NCI-H2107 treated with DMSO at 0.1 percent for 48 hours (cell line): ENCODE measurements at regions not wholly inside any gene's neighbourhood (a gene's known extent, or its start where the extent isn't known, plus 50 kb on each side); places are given as distances from the start of the nearest gene placed in this dataset.

Experiments used
- DNase-seq: peaks from one replicate; lab custom pipeline; 2025; ENCODE audit not compliant: unreplicated experiment; lab: John Stamatoyannopoulos, UW

GRCh38 chr16:54526916-54527315, 240.3 kb upstream of the IRX3 start:
- DNase-seq: no peak

- no peak for DNase-seq
These were observed 239.5 kb upstream of the IRX3 start for GRCh38 chr16:54526087-54526486.

- no peak for DNase-seq
These were observed 238.5 kb upstream of the IRX3 start for GRCh38 chr16:54525104-54525503.

GRCh38 chr16:54522584-54522983, 236.0 kb upstream of the IRX3 start:
- DNase-seq: no peak

GRCh38 chr16:54521327-54521726, 234.7 kb upstream of the IRX3 start:
- DNase-seq: no peak

GRCh38 chr16:54519161-54519695, 232.6 kb upstream of the IRX3 start:
- no peak for DNase-seq

GRCh38 chr16:54517181-54517580, 230.6 kb upstream of the IRX3 start:
- DNase-seq: no peak

- no peak for DNase-seq
These were observed 225.9 kb upstream of the IRX3 start for GRCh38 chr16:54512467-54512995.

GRCh38 chr16:54511222-54511731, 224.7 kb upstream of the IRX3 start:
- no peak for DNase-seq

- no peak for DNase-seq
These were observed 224.2 kb upstream of the IRX3 start for GRCh38 chr16:54510685-54511221.

GRCh38 chr16:54509456-54509855, 222.9 kb upstream of the IRX3 start:
- DNase-seq: no peak

GRCh38 chr16:54508351-54508750, 221.8 kb upstream of the IRX3 start:
- DNase-seq: no peak

GRCh38 chr16:54506741-54507500, 220.3 kb upstream of the IRX3 start:
- DNase-seq: peak; percentile 84

GRCh38 chr16:54506214-54506580, 219.6 kb upstream of the IRX3 start:
- DNase-seq: no peak

GRCh38 chr16:54505549-54506213, 219.1 kb upstream of the IRX3 start:
- no peak for DNase-seq

GRCh38 chr16:54504372-54504771, 217.8 kb upstream of the IRX3 start:
- no peak for DNase-seq

- no peak for DNase-seq
These were observed 217.3 kb upstream of the IRX3 start for GRCh38 chr16:54503856-54504219.

- no peak for DNase-seq
These were observed 216.6 kb upstream of the IRX3 start for GRCh38 chr16:54503011-54503855.

- DNase-seq: no peak
These were observed 215.2 kb upstream of the IRX3 start for GRCh38 chr16:54501797-54502196.

- no peak for DNase-seq
These were observed 207.0 kb upstream of the IRX3 start for GRCh38 chr16:54493594-54493993.

- DNase-seq: no peak
These were observed 206.5 kb upstream of the IRX3 start for GRCh38 chr16:54493061-54493460.
